B cell (primary cell): ENCODE measurements at regions not wholly inside any gene's neighbourhood (a gene's known extent, or its start where the extent isn't known, plus 50 kb on each side); places are given as distances from the start of the nearest gene placed in this dataset.

Experiments
- ATAC-seq: fragments of 200-7000 bp; cut with Tn5 transposase; one replicate; pipeline ENCODE4 v1.10.0; 2021; ENCODE audit warnings: low read depth, mild to moderate bottlenecking, moderate number of reproducible peaks, moderate library complexity
- CTCF ChIA-PET: fragments of 350-600 bp; sonication (Branson Sonifier 250); formaldehyde crosslinking; loops from one replicate; lab custom pipeline; 2021; ENCODE audit warnings: antibody characterized with exemption, inconsistent platforms; lab: Charles Lee
- POLR2A ChIA-PET: fragments of 350-600 bp; sonication (Branson Sonifier 250); formaldehyde crosslinking; loops from one replicate; lab custom pipeline; 2021; ENCODE audit warnings: antibody characterized with exemption; lab: Charles Lee
- DNase-seq: peaks from one replicate; pipeline ENCODE4 v3.0.0; 2013
- H2AFZ ChIP-seq: 2 replicates; pipeline ENCODE4 v1.6.1; 2012; ENCODE audit warnings: mild to moderate bottlenecking, low read depth, low read length; ENCODE audit not compliant: insufficient read depth, poor library complexity, severe bottlenecking
- H3K27ac ChIP-seq, 2 donors: 1 replicate in 1 of 2; 2 replicates in 1 of 2; pipeline ENCODE4 v1.5.1; 2012 to 2013; ENCODE audit warnings: low read length in 2 of 2, mild to moderate bottlenecking in 2 of 2, moderate library complexity in 1 of 2
- H3K27me3 ChIP-seq, 4 experiments: fragments of 200-600 bp in 1 of 4; sonication (generic) in 1 of 4; replicated peaks in 1 of 4; 1 replicate in 2 of 4; 2 replicates in 2 of 4; pipeline versions ENCODE4 v1.6.1 to v1.7.0; 2013 to 2016; ENCODE audit warnings: low read length in 3 of 4, mild to moderate bottlenecking in 2 of 4, mixed read lengths in 1 of 4, moderate library complexity in 1 of 4; ENCODE audit not compliant: insufficient read depth in 4 of 4, control insufficient read depth in 3 of 4; ENCODE audit errors: control extremely low read depth in 1 of 4
- H3K36me3 ChIP-seq, 2 experiments: replicated peaks in 1 of 2; 1 replicate in 1 of 2; 2 replicates in 1 of 2; pipeline versions ENCODE4 v1.6.1 to v1.7.1; 2013; ENCODE audit warnings: low read length in 1 of 2; ENCODE audit not compliant: insufficient read depth in 2 of 2, control insufficient read depth in 1 of 2; ENCODE audit errors: control extremely low read depth in 1 of 2, extremely low read depth in 1 of 2
- H3K4me1 ChIP-seq, 2 donors: fragments of 200-600 bp in 1 of 2; sonication (generic) in 1 of 2; 1 replicate in 1 of 2; 2 replicates in 1 of 2; pipeline versions ENCODE4 v1.5.1 to v1.6.1; 2013 to 2017; ENCODE audit warnings: low read length in 2 of 2; ENCODE audit not compliant: control insufficient read depth in 2 of 2, insufficient read depth in 2 of 2
- H3K4me2 ChIP-seq: replicated peaks from 2 replicates; pipeline ENCODE3; 2012; ENCODE audit warnings: mild to moderate bottlenecking, low read depth, low read length; ENCODE audit not compliant: poor library complexity, severe bottlenecking
- H3K4me3 ChIP-seq, 5 experiments: fragments of 200-600 bp in 1 of 5; sonication (generic) in 1 of 5; 1 replicate in 3 of 5; 2 replicates in 2 of 5; pipeline versions ENCODE4 v1.5.1 to v1.7.0; 2011 to 2016; ENCODE audit warnings: low read length in 4 of 5, mild to moderate bottlenecking in 4 of 5, low read depth in 2 of 5, control low read depth in 1 of 5, moderate library complexity in 1 of 5; ENCODE audit not compliant: insufficient read depth in 1 of 5; ENCODE audit errors: control extremely low read depth in 1 of 5, extremely low read depth in 1 of 5
- H3K79me2 ChIP-seq: fragments of 200-600 bp; sonication (generic); one replicate; pipeline ENCODE4 v1.6.0; 2016; ENCODE audit warnings: low read length; ENCODE audit not compliant: control insufficient read depth, insufficient read depth
- H3K9ac ChIP-seq: fragments of 200-600 bp; sonication (generic); 2 replicates; pipeline ENCODE4 v1.6.1; 2017; ENCODE audit warnings: mild to moderate bottlenecking, low read length, moderate library complexity
- H3K9me3 ChIP-seq, 3 donors: one replicate each; pipeline versions ENCODE4 v1.6.1 to v1.7.1; 2013; ENCODE audit warnings: low read length in 2 of 3; ENCODE audit not compliant: control insufficient read depth in 2 of 3, insufficient read depth in 1 of 3; ENCODE audit errors: control extremely low read depth in 1 of 3
- H4K20me1 ChIP-seq: 2 replicates; pipeline ENCODE4 v1.6.0; 2012; ENCODE audit warnings: mild to moderate bottlenecking, low read length; ENCODE audit not compliant: insufficient read depth, control insufficient read depth, poor library complexity, severe bottlenecking
- H3K27ac Mint-ChIP-seq: one replicate; pipeline ENCODE4 v1.8.0; 2021; ENCODE audit warnings: mixed read lengths
- H3K27me3 Mint-ChIP-seq: one replicate; pipeline ENCODE4 v1.8.0; 2021; ENCODE audit warnings: mixed read lengths
- H3K4me1 Mint-ChIP-seq: one replicate; pipeline ENCODE4 v1.8.0; 2021; ENCODE audit warnings: mixed read lengths
- H3K4me3 Mint-ChIP-seq: one replicate; pipeline ENCODE4 v1.8.0; 2021; ENCODE audit warnings: mixed read lengths
- H3K9me3 Mint-ChIP-seq: one replicate; pipeline ENCODE4 v1.8.0; 2022; ENCODE audit warnings: mixed read lengths; ENCODE audit not compliant: insufficient read depth
- EZH2 ChIP-seq: IDR thresholded peaks from 2 replicates; pipeline ENCODE4 v1.6.1; 2012; ENCODE audit warnings: borderline replicate concordance, low read depth, mild to moderate bottlenecking, moderate library complexity, low read length; ENCODE audit not compliant: insufficient read depth, poor library complexity, severe bottlenecking
- WGBS: methylation state at CpG from one replicate; pipeline ENCODE4 v1.1.5; 2013; ENCODE audit warnings: missing lambda C conversion rate; ENCODE audit not compliant: insufficient coverage; 5-methylcytosine and 5-hydroxymethylcytosine counted together
- intact Hi-C: fragments of 100-400 bp; cut with micrococcal nuclease; formaldehyde crosslinking; loops from one replicate; pipeline ENCODE4 v1.10.0; 2022
- TF ChIP-seq, protein P1 (sequence below): fragments of 200-600 bp; IDR thresholded peaks from one replicate; pipeline ENCODE4 v1.8.0; 2022; ENCODE audit warnings: antibody characterized with exemption, mild to moderate bottlenecking

DNA sequence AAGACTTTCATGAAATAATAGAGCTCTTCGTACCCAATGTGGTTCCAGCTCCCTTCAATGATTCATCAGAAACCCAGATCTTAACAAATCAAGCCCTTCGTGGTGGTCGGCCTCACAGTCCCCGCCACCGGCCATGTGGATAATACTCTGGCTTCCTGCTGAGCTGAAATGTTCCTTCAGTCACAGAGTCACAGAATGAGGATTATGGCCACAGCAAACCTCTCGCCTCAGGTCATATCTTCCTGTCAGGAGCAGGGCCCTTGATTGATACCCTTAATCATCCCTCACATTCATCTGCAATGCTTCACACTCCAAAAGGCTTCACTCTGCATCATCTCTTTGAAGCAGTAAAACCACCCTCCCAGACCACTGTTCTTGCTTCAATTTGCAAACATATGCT, 452.6 kb downstream of the OCA2 start:
- no peak for TF ChIP-seq EZH2
- TF ChIP-seq, protein P1, sequence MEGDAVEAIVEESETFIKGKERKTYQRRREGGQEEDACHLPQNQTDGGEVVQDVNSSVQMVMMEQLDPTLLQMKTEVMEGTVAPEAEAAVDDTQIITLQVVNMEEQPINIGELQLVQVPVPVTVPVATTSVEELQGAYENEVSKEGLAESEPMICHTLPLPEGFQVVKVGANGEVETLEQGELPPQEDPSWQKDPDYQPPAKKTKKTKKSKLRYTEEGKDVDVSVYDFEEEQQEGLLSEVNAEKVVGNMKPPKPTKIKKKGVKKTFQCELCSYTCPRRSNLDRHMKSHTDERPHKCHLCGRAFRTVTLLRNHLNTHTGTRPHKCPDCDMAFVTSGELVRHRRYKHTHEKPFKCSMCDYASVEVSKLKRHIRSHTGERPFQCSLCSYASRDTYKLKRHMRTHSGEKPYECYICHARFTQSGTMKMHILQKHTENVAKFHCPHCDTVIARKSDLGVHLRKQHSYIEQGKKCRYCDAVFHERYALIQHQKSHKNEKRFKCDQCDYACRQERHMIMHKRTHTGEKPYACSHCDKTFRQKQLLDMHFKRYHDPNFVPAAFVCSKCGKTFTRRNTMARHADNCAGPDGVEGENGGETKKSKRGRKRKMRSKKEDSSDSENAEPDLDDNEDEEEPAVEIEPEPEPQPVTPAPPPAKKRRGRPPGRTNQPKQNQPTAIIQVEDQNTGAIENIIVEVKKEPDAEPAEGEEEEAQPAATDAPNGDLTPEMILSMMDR = no peak
- H3K27me3 Mint-ChIP-seq = no peaks in the 10 kb centered on the region
- ChIA-PET CTCF (no interaction called here), POLR2A (no interaction called here)
- H3K27ac Mint-ChIP-seq = no peak overlapping the region
- H3K9me3 Mint-ChIP-seq = peaks cover 22% of the 10 kb centered on the region
- WGBS = 95% methylated on average over 6 of the region's 6 CpGs
- no peak overlapping the region for H3K4me2 ChIP-seq
- no peaks in the 10 kb centered on the region for H4K20me1 ChIP-seq
- no peaks in the 10 kb centered on the region for H3K27me3 ChIP-seq
- no peak overlapping the region for H3K4me3 ChIP-seq
- H3K4me3 Mint-ChIP-seq = no peak overlapping the region
- no peak for ATAC-seq
- peaks cover 0 to 4% (median 0%) of the 10 kb centered on the region in 3 donors for H3K9me3 ChIP-seq
- H3K4me1 ChIP-seq = no peaks in the 10 kb centered on the region
- H3K36me3 ChIP-seq = no peaks in the 10 kb centered on the region
- no peaks in the 10 kb centered on the region for H3K4me1 Mint-ChIP-seq
- no peak overlapping the region for H3K9ac ChIP-seq
- DNase-seq = no peak
- H3K27ac ChIP-seq = no peak overlapping the region
- H3K79me2 ChIP-seq = no peaks in the 10 kb centered on the region
- H2AFZ ChIP-seq = no peak overlapping the region
- intact Hi-C loops = no loop called here

DNA sequence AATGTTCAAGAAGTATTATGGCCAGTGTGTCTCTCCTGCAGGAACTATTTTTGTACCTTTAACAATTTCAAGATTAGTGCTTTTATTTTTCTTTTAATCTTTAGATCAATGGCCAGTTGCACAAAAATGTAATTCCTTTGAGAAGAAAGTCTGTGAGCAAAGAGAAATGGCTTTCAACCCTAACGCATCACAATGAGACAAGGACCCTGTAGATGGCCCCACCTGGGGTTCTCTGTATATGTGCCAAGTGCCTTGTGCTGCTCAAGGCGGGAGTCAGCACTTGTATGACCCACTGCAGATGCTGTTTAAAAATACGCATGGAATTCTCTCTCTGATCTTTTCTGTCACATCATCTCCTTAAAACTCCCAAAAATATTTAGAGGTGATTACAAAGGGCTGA, 453.4 kb downstream of the OCA2 start:
- TF ChIP-seq, protein P1 = no peak
- TF ChIP-seq EZH2 = no peak
- H3K4me1 Mint-ChIP-seq = no peaks in the 10 kb centered on the region
- POLR2A ChIA-PET = no interaction called here
- no peak overlapping the region for H3K4me2 ChIP-seq
- no peaks in the 10 kb centered on the region for H4K20me1 ChIP-seq
- H3K27me3 Mint-ChIP-seq = no peaks in the 10 kb centered on the region
- H3K27ac ChIP-seq = no peak overlapping the region
- no peak overlapping the region for H2AFZ ChIP-seq
- peaks cover 0 to 4% (median 0%) of the 10 kb centered on the region in 3 donors for H3K9me3 ChIP-seq
- no peak overlapping the region for H3K27ac Mint-ChIP-seq
- H3K4me1 ChIP-seq = no peaks in the 10 kb centered on the region
- no peaks in the 10 kb centered on the region for H3K36me3 ChIP-seq
- 92% methylated on average over 2 of the region's 3 CpGs for WGBS
- ATAC-seq = no peak
- H3K9ac ChIP-seq = no peak overlapping the region
- no peak overlapping the region for H3K4me3 Mint-ChIP-seq
- peaks cover 22% of the 10 kb centered on the region for H3K9me3 Mint-ChIP-seq
- intact Hi-C loops = no loop called here
- H3K79me2 ChIP-seq = no peaks in the 10 kb centered on the region
- no peak for DNase-seq
- H3K27me3 ChIP-seq = no peaks in the 10 kb centered on the region
- H3K4me3 ChIP-seq = no peak overlapping the region
- CTCF ChIA-PET = no interaction called here
